GM23338 (cell line): ENCODE measurements at regions not wholly inside any gene's neighbourhood (a gene's known extent, or its start where the extent isn't known, plus 50 kb on each side); places are given as distances from the start of the nearest gene placed in this dataset.

Experiments used
- CREB1 ChIP-seq: fragments of 250-450 bp; sonication (Bioruptor Pico); IDR thresholded peaks from 2 replicates; pipeline ENCODE4 v1.5.0; 2020; ENCODE audit warnings: low read depth, mild to moderate bottlenecking, moderate library complexity
- CTCF ChIP-seq, 2 experiments: fragments of 200-600 bp in 1 of 2; sonication (generic) in 1 of 2; conservative IDR thresholded peaks; 2 replicates each; pipeline versions ENCODE4 v1.5.1 to v1.6.1; 2016 to 2017; ENCODE audit warnings: antibody characterized with exemption in 2 of 2, low read depth in 2 of 2, mild to moderate bottlenecking in 2 of 2, moderate library complexity in 1 of 2
- EZH2 ChIP-seq: fragments of 200-600 bp; sonication (generic); IDR thresholded peaks from one replicate; pipeline ENCODE4 v1.8.0; 2017; ENCODE audit warnings: antibody characterized with exemption, mild to moderate bottlenecking, low read depth; ENCODE audit not compliant: unreplicated experiment
- EZH2phosphoT487 ChIP-seq: fragments of 200-600 bp; sonication (generic); IDR thresholded peaks from one replicate; pipeline ENCODE4 v1.8.1; 2018; ENCODE audit warnings: antibody characterized with exemption; ENCODE audit not compliant: unreplicated experiment
- JUNB ChIP-seq: IDR thresholded peaks from one replicate; pipeline ENCODE4 v1.6.1; 2016; ENCODE audit warnings: antibody characterized with exemption; ENCODE audit not compliant: unreplicated experiment
- NANOG ChIP-seq: IDR thresholded peaks from 2 replicates; pipeline ENCODE4 v1.6.1; 2016; ENCODE audit warnings: antibody characterized with exemption, borderline replicate concordance
- POLR2AphosphoS5 ChIP-seq: IDR thresholded peaks from 2 replicates; pipeline ENCODE4 v1.6.1; 2016; ENCODE audit warnings: antibody characterized with exemption, low read depth
- REST ChIP-seq: IDR thresholded peaks from one replicate; pipeline ENCODE4 v1.6.1; 2018; ENCODE audit warnings: antibody characterized with exemption; ENCODE audit not compliant: unreplicated experiment
- ZNF114 ChIP-seq: fragments of 250-450 bp; sonication (Bioruptor Pico); IDR thresholded peaks from 2 replicates; pipeline ENCODE4 v1.5.0; 2020; ENCODE audit warnings: mild to moderate bottlenecking, moderate library complexity

GRCh38 chr3:18538463-18539230 lies 113.5 kb upstream of the SATB1 start:
- TF ChIP-seq CTCF (conservative IDR thresholded peaks at IDR 0.05; ENCODE audit: low read depth in 2 of 2) (no peak), REST (no peak), NANOG (no peak), EZH2 (no peak), POLR2AphosphoS5 (no peak), JUNB (no peak), CREB1 (CRISPR knock-in tag) (no peak), EZH2phosphoT487 (no peak), ZNF114 (no peak)
